Activated CD4-positive, alpha-beta T cell treated with anti-CD3 and anti-CD28 coated beads, Interleukin-2, amount 50 U/mL, for 16 hours (primary cell): ENCODE measurements at regions not wholly inside any gene's neighbourhood (a gene's known extent, or its start where the extent isn't known, plus 50 kb on each side); places are given as distances from the start of the nearest gene placed in this dataset.
"Not testable (repeated sequence)": the region's sequence is repeated elsewhere in the genome, so short reads cannot be mapped to it uniquely, and the experiment has no call there.

Source experiments
- DNase-seq: peaks from one replicate; pipeline ENCODE4 v3.0.0-alpha.2; 2020

DNA sequence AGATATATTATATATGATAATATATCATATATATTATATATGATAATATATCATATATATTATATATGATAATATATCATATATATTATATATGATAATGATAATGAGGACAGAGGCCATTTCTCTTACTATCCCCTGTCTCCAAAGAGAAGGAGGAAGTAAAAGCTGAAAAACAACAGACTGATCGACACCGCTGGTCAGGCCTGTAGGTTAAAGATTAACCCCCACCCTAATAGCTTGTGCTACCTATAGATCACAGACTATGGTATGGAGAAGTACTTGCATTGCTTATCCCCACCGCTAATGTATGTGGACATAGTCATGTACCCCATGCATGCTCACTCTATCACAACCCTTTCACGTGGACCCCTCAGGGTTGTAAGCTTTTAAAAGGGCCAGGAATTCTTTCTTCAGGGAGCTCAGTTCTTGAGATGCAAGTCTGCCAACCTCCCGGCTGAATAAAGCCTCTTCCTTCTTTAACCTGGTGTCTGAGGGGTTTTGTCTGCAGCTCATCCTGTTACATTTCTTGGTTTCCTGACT lies 786.1 kb upstream of the TMEM132C start:
- DNase-seq = no peak

DNA sequence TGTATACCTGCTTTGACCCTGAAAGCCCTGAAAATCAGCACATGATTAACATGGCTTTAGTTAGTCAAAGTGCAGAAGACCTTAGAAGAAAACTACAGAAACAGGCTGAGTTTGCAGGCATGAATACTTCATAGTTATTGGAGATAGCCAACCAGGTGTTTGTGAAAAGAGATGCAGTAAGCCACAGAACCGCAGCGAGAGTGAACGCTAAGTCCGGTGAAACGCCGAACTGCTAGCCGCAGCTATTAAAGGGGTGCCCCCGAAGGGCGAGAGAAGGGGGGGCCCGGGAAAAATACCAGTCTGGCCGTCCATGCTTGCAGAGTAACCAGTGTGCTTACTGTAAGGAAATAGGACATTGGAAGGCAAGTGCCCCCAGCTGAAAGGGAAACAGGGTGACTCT lies 784.0 kb upstream of the TMEM132C start:
- DNase-seq = no peak

DNA sequence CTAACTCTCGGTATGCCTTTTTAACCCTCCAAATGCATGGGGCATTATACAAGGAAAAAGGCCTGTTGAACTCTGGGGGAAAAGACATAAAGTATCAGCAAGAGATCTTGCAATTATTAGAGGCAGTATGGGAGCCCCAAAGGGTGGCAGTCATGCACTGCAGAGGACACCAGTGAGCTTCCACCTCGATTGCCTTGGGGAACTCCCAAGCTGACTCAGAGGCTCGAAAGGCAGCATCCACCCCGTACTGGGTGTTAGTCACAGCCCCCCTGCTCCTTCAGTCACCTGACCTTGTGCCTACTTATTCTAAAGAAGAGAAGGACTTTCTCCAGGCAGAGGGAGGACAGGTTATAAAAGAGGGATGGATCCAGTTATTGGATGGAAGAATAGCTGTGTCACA lies 781.4 kb upstream of the TMEM132C start:
- DNase-seq = peak; percentile 62

DNA sequence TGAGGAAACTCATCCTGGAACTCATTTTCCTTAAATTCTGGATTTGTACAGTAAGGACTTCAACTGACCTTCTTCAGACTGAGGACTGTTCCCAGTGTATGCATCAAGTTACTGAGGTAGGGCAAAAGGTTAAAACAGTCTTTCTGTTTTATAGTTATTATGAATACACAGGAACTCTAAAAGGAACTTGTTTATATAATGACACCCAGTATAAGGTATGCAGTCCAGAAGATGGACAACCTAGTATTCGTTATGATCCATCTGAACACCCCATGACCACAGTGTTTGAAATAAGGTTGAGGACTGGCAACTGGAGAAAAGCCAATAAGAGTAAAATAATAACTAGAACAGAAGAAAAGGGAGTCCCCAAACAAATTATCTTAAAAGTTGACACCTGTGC lies 779.9 kb upstream of the TMEM132C start:
- no peak for DNase-seq

DNA sequence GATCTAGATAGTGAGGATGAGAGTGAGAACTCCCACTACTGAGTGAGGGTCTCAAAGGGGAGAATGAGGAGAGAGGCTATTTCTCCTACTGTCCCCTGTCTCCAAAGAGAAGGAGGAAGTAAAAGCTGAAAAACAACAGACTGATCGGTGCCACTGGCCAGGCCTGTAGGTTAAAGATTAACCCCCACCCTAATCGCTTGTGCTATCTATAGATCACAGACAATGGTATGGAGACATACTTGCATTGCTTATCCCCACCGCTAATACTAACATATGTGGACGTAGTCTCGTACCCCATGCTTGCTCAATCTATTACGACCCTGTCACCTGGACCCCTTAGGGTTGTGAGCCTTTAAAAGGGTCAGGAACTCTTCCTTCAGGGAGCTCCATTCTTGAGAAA lies 777.9 kb upstream of the TMEM132C start:
- DNase-seq = no peak

DNA sequence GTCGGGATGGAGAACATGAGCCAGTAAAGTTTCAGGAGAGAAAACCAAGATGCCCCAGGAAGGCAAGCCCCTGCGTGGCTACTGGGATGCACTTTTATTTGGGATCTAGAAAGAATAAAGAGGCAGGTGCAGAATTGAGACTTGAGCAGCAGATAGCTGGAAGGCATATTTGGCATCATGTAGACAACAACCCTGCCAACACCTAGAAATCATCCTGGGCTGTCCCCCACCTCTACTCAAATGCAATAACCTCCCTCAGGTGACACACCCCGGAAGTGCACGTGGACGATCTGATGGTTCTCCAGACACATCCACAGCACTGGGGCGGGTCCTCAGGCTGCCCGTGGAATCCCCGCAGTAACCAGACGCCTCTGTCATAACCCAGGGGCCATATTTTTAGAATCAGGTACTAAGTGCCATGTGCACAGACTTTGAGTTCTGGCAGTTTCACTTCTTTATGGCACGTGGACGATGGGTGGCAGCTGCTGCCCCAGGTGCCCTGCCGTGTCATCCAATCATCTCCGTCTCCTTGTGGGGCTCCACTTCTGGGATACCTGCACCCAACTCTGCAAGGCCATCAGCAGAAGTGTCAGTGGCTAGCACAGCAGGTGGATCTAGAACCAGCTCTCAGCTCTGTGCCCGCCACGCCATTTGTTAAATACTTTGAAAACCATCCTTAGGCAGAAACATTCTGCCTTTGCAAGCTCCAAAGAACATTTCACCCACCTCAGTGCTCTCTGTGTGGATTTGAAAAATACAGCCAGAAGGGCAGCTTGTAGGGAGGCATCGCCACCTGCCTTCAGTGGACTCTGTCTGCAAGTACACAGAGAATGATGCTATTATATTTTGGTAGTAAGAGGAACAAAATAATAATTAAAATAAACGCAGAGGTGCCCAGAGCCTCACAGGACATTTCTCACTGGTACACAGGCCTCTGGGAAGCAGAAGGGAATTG lies 771.7 kb upstream of the TMEM132C start:
- no peak for DNase-seq

DNA sequence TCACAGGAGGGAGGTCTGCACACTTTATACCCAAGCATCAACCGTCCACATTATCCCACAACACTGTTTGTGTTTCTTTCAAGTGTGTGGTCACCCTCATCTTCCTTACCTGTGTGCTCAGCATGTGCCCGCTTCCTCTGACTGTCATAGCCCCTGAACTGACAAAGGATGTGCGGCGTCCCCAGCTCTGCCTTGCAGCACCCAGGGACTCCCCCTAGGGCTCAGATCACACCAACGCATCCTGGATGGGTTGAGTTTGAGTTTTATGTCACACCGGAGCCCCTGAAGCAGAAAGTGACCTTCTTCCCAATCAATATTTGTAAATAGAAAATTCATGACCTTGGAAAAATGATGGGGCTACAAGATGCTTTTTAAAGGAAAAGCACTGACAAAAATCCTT lies 770.7 kb upstream of the TMEM132C start:
- DNase-seq = no peak

DNA sequence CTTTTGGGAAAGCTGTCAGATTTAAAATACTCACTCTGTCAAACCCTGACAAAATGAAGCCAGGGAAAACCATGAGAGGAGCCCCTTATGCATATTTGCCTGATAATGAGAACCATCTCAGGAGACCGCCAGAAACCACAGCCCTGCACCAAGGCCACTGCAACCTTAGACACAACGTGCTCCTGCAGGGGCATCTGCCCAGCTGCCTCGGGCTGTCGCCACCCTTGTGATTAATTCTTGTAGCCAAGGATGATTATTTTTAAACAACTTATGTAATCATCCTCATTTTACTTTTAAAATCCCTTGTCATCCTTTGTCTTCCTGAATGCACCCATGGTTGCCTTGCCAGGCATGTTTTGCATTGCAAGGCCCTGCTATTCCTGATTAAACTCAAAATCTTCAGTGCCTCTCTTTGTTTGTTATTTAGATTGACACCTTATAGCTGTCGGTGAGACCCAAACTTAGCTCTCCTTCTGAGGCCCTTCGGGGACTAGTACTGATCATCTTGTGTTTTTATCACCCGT lies 766.4 kb upstream of the TMEM132C start:
- no peak for DNase-seq

DNA sequence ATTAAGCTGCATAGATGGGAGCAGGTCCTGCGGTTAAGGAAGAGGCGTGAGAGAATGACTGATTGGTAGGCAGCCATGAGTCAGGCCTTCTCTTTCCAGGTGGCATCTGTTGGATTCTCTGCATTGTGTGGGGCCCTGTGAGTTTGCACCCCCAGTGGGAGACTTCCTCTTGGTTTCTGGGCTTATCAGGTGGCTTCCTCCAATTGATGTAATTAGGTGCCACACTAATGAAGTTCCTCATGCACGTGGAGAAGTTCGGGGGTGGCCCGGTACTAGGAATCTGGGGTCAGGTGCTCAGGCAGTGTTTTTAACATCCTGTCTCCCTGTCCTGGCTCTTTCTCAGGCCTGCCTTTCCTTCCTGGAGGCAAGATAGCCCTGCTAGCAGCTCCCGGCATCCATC lies 765.1 kb upstream of the TMEM132C start:
- no peak for DNase-seq

DNA sequence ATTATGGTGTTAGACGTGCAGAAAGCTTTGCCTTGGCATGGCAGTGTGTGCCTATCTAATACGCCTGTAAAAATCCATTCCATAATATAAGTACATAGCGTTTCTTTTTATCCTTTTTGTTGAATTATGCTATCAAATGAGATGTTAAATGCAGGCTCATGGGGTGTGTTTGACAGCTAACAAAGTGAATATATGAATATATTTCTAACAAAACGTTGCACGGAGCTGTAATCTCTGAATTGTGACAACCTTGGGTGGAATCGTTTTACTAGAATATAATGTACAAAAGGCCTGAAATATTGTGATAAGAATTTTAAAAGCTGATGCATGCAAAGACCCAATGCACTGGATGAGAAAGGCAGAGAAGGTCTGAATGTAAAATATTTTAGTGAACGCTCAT lies 763.7 kb upstream of the TMEM132C start:
- no peak for DNase-seq

DNA sequence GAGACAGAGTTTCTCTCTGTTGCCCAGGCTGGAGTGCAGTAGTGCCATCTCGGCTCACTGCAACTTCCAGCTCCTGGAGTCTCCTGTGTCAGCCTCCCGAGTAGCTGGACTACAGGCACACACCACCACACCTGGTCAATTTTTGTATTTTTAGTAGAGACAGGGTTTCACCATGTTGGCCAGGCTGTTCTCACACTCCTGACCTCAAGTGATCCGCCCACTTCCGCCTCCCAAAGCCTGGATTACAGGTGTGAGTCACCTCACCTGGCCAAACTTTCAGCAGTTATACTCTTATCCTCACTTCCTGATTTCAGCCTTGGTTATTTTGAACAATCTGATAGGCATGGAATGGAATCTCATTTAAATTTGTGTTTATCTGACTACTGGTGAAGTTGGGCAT lies 763.0 kb upstream of the TMEM132C start:
- DNase-seq = not testable (repeated sequence)

DNA sequence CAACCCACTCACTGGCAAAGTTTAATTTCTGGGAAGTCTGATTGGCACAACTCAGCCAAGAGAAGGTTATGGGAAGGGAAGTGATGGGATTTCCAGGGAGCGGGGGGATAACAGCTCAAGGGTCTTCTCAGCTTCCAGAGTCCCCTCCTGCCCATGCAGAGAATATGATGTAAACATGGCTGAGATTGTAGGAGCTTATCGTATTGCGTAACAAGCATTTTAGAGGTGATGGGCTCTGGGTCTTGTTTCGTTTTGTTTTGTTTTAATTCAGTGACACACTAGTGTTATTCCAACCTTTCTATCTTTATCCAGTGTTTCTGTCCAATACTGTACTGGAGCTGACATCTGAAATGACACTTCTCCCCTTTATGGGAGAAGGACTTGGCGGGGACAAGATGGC lies 762.1 kb upstream of the TMEM132C start:
- DNase-seq = no peak

DNA sequence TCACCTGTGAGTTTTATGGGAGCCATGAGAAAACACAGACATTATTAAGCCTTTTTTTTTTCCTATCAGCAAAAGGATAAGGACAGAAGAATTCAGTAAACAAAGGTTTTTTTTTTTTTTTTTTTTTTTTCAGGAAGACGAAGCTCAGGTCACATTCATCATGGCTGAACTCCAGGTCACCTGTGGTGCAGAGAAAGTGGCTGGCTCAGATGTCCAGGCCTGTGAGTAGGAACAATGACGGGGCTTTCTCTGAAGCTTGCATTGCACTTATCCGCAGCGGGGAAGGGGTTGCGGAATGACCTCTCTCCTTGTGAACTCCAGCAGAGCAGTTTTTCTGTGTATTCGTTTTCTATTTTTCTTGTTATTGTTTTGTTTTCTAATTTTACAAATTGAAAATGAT lies 759.6 kb upstream of the TMEM132C start:
- DNase-seq = no peak

DNA sequence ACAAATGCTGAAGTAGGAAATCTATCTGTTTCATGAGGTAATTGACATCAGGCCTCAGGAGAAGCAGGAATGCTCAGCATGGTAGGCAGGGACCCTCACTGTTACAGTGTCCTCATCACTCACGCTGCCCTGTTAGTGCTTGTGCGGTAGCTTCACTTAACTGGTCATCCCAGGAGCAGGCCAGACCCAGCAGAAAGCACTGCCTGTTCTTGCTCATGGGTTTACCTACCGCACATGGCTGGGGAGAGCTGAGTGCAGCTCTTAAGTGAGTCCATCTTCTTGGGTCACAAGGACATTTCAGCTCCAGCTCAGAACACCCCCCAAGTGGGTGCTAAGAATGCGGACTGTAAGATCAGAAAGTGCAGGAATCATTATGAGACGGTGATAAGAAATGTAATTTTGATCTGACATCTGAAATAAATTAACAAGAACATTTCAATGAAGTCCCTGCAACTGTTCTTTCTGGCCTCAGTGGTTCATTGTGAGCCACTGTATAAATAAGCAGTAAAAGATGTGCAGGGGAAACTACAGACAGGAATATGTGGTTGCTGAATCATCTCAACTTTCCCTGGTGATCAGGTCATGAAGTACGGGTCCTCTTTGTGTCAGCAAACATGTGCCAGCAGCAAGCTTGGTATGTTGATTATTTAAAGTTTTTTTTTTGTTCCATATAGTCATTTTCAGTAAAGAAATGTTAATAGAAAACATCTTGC lies 757.7 kb upstream of the TMEM132C start:
- peak; percentile 8 for DNase-seq

DNA sequence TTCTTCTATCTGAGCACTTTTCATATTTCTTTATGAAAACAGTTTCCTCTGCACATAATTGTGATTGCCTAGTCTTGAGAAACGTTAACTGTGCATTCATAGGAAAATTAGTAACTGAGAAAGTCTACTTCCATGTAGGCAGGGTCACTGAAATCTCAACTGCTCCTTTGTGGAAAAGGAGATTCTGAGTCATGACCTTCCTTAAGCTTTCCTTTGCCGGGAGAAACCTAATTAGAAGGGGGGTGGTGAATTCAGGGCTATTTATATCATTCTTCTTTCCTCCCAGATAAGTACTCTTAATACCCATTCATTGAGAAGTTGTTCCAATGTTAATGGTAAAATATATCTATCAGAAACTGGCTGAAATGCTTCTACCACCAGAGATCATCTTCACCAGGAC lies 751.0 kb upstream of the TMEM132C start:
- DNase-seq = no peak

DNA sequence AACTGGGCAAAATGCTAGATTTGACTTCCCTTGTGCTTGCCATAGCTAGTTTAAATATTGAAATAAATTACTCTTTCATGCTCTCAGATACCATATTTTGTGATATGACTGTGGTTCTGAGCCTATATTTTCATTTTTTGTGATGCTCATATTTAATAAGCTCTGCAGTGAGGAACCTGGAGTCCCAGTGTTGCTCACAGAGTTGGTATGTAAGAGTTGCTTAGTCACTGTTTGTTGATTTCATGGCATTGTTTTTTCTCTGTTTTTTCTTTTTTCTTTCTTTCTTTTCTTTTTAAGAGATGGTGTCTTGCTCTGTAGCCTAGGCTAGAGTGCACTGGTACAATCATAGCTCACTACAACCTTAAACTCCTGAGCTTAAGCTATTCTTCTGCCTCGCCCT lies 750.5 kb upstream of the TMEM132C start:
- no peak for DNase-seq

DNA sequence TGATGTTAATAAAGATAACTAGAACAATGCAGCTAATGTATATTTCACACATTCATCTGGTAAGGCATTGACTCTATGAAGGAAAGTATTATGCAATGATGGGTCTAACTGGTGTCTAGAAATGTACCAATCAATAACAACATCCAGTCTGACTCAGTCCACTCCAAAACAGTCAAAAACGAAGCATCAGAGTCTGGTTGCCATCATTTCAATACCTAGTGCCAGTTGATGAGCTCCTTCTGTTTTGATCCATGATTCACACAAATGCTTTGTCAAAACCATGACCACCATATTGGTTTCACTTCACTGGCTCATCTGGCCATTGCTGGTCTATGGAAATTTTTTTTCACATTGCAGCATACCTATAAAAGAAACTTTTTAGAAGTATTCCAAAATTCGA lies 747.2 kb upstream of the TMEM132C start:
- peak; percentile 50 for DNase-seq

DNA sequence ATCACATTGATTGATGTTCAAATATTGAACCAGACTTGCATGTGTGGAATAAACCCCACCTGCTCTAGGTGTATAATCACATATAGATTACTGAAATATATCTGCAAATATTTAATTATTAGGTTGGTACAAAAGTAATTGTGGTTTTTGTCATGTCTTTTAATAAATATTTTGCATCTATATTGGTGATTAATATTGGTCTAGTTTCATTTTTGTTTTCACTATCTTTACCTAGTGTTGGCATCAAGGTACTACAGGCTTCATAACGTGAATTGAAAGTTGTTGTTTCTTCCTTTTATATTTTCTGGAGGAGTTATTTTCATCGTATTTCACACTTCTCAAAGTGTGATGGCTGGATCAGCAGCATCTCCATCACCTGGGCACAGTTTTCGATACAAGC lies 740.0 kb upstream of the TMEM132C start:
- no peak for DNase-seq

DNA sequence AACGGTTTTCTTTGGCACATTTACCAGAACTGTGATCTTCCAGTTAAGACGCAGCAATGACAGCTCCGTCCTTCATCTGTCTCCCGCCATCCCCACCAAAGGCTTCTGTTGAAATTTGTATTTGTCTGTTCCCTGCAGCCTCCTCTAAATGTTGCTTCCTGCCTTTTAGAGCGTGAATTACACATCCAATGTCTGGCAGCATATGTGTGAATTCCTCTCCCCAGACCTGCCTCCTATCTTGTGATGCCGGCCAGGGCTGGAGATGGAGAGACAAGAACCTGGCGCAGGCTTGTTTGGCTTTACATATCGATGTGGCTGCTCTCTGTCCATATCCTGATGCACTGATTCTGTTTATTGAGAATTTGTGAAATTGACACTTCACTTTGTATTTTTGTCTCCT lies 738.4 kb upstream of the TMEM132C start:
- DNase-seq = no peak

DNA sequence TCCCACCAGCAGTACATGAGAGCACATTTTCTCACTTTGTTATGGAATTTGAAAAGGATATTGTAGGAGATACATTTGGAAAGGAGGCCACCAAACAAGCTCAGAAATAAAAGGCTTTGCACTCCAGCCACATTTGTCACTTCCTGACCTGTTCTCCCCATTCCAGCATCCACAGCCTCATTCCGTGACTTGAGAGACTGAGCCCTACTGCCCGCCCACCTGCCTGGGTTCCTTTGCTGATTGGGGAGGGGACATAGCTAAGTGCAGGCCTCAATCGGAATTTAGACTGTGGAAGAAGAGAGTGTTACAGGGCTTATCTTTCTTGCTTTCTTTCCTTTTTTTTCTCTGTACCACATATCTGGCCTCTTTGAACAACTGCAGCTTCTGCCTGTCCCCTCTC lies 735.4 kb upstream of the TMEM132C start:
- DNase-seq = no peak

DNA sequence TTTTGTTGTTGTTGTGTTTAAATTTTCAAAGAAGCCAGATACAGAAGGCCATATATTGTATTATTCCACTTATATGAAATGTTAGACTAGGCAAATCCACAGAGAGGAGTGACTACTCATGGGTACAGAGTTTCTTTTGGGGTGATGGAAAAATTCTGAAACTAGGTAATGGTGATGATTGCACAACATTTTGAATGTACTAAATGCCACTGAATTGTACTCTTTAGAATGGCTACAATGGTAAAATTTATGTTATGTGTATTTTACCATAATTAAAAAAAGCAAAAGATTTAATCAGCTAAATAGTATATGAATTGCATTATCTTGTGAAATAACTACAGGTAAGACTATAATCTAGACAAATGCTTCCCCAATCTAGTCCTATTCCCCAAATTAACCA lies 733.6 kb upstream of the TMEM132C start:
- no peak for DNase-seq

DNA sequence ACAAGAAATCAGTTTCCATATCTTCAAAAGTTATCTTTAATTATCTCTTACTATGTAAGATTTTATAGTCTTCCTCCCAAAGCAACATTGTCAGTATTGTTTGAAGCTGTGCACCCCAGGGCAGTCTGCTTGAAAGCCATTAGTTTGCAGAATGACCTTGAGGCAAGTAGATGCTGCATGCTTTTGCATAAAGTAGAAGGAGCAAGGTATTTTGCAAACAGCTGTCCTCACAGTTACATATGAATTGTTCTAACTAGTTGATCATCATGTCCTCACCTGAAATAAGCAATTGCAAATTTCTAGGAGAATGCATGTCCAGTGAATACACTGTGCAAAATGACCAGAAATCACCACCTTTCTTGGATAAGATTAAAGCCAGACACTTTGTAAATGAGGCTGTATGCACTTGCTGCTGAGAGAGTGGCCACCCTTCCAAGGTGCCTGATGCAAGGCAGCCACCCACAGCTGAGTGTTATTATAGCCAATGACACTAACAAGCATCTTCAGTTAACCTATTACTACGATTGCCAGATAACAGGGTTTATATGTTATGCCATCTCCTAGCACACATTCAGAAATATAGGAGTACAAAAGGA lies 730.0 kb upstream of the TMEM132C start:
- DNase-seq = no peak

DNA sequence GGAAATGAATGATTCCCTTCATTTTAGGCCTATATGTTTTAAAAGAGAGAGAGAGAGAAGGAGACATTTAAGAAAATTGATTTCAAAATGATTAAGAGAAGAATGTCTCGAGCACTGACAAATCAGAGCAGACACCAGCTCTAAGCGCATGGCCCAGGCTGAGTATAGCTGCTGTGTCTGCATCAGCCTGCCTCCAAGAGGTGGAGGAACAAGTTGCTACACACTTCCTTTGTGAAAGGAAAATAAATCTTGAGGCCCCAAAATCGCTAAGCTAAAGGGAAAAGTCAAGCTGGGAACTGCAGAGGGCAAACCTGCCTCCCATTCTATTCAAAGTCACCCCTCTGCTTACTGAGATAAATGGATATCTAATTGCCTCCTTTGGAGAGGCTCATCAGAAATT lies 728.7 kb upstream of the TMEM132C start:
- no peak for DNase-seq
